ENCODE measurements at regions not wholly inside any gene's neighbourhood (a gene's known extent, or its start where the extent isn't known, plus 50 kb on each side); places are given as distances from the start of the nearest gene placed in this dataset.

- TF ChIP-seq, protein P1, sequence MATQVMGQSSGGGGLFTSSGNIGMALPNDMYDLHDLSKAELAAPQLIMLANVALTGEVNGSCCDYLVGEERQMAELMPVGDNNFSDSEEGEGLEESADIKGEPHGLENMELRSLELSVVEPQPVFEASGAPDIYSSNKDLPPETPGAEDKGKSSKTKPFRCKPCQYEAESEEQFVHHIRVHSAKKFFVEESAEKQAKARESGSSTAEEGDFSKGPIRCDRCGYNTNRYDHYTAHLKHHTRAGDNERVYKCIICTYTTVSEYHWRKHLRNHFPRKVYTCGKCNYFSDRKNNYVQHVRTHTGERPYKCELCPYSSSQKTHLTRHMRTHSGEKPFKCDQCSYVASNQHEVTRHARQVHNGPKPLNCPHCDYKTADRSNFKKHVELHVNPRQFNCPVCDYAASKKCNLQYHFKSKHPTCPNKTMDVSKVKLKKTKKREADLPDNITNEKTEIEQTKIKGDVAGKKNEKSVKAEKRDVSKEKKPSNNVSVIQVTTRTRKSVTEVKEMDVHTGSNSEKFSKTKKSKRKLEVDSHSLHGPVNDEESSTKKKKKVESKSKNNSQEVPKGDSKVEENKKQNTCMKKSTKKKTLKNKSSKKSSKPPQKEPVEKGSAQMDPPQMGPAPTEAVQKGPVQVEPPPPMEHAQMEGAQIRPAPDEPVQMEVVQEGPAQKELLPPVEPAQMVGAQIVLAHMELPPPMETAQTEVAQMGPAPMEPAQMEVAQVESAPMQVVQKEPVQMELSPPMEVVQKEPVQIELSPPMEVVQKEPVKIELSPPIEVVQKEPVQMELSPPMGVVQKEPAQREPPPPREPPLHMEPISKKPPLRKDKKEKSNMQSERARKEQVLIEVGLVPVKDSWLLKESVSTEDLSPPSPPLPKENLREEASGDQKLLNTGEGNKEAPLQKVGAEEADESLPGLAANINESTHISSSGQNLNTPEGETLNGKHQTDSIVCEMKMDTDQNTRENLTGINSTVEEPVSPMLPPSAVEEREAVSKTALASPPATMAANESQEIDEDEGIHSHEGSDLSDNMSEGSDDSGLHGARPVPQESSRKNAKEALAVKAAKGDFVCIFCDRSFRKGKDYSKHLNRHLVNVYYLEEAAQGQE (IDR thresholded peaks at IDR 0.05; ENCODE audit: low read depth), result no peak
- no peak for TF ChIP-seq FOXM1 (IDR thresholded peaks at IDR 0.05; ENCODE audit: borderline replicate concordance, low read depth)
- TF ChIP-seq TEAD4 (IDR thresholded peaks at IDR 0.05), result no peak
- TF ChIP-seq, protein P2, sequence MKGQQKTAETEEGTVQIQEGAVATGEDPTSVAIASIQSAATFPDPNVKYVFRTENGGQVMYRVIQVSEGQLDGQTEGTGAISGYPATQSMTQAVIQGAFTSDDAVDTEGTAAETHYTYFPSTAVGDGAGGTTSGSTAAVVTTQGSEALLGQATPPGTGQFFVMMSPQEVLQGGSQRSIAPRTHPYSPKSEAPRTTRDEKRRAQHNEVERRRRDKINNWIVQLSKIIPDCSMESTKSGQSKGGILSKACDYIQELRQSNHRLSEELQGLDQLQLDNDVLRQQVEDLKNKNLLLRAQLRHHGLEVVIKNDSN (IDR thresholded peaks at IDR 0.05), result no peak
- no peak for TF ChIP-seq YY1 (IDR thresholded peaks at IDR 0.05; ENCODE audit: low read depth)
- no peak for TF ChIP-seq CREB1 (IDR thresholded peaks at IDR 0.05; ENCODE audit: low read depth)
- TF ChIP-seq EP300 (IDR thresholded peaks at IDR 0.05; ENCODE audit: borderline replicate concordance), result no peak
- no peak for TF ChIP-seq TAF1 (IDR thresholded peaks at IDR 0.05; ENCODE audit: low read depth)
These were observed 85.6 kb upstream of the GRIA4 start for GRCh38 chr11:105524286-105524685.
